Thoracic aorta (tissue), 2 donors: ENCODE measurements at regions not wholly inside any gene's neighbourhood (a gene's known extent, or its start where the extent isn't known, plus 50 kb on each side); places are given as distances from the start of the nearest gene placed in this dataset.

ENCODE experiments used
- ATAC-seq: fragments of 150-250 bp; one replicate; pipeline ENCODE4 v1.8.0; 2017; ENCODE audit warnings: low read depth; ENCODE audit not compliant: insufficient number of reproducible peaks, low FRiP score
- DNase-seq: peaks from one replicate; pipeline ENCODE4 v3.0.0-alpha.2; 2020; ENCODE audit warnings: low spot score
- H3K27ac ChIP-seq, 2 donors: fragments of 200-600 bp; sonication (generic); 1 replicate in 1 of 2; 2 replicates in 1 of 2; pipeline ENCODE4 v1.5.1; 2016; ENCODE audit warnings: mild to moderate bottlenecking in 2 of 2, moderate library complexity in 2 of 2
- H3K27me3 ChIP-seq: fragments of 200-600 bp; sonication (generic); replicated peaks from 2 replicates; pipeline ENCODE4 v1.6.0; 2016; ENCODE audit warnings: mild to moderate bottlenecking; ENCODE audit not compliant: insufficient read depth
- H3K36me3 ChIP-seq: fragments of 200-600 bp; sonication (generic); one replicate; pipeline ENCODE4 v1.5.1; 2016
- H3K4me1 ChIP-seq, 2 donors: fragments of 200-600 bp; sonication (generic); 1 replicate in 1 of 2; 2 replicates in 1 of 2; pipeline versions ENCODE4 v1.5.1 to v1.6.0; 2016; ENCODE audit warnings: low read depth in 2 of 2, mild to moderate bottlenecking in 1 of 2; ENCODE audit not compliant: control insufficient read depth in 1 of 2
- H3K4me3 ChIP-seq: fragments of 200-600 bp; sonication (generic); 2 replicates; pipeline ENCODE4 v1.5.1; 2016; ENCODE audit warnings: mild to moderate bottlenecking
- H3K9me3 ChIP-seq: fragments of 200-600 bp; sonication (generic); 2 replicates; pipeline ENCODE4 v1.5.1; 2016
- CTCF ChIP-seq: fragments of 200-600 bp; sonication (generic); IDR thresholded peaks from one replicate; pipeline ENCODE4 v1.5.1; 2019; ENCODE audit warnings: antibody characterized with exemption

- no peak for ATAC-seq
- Histone ChIP-seq H3K4me1 (no peaks in the 10 kb centered on the region), H3K27ac (no peak overlapping the region), H3K9me3 (no peaks in the 10 kb centered on the region), H3K27me3 (no peaks in the 10 kb centered on the region), H3K4me3 (no peak overlapping the region), H3K36me3 (no peaks in the 10 kb centered on the region)
- TF ChIP-seq CTCF, result no peak
- DNase-seq, result no peak
These were observed 1845.9 kb downstream of the MAT2B start for GRCh38 chr5:165351342-165351741.

GRCh38 chr5:165360366-165360765 lies 1854.9 kb downstream of the MAT2B start:
- no peaks in the 10 kb centered on the region for H3K36me3 ChIP-seq
- no peak for DNase-seq
- no peak overlapping the region for H3K4me3 ChIP-seq
- H3K4me1 ChIP-seq, result no peaks in the 10 kb centered on the region
- no peak for TF ChIP-seq CTCF
- no peaks in the 10 kb centered on the region for H3K27me3 ChIP-seq
- H3K9me3 ChIP-seq, result no peaks in the 10 kb centered on the region
- ATAC-seq, result no peak
- H3K27ac ChIP-seq, result no peak overlapping the region

GRCh38 chr5:165360784-165361542 lies 1855.5 kb downstream of the MAT2B start:
- H3K27me3 ChIP-seq, result no peaks in the 10 kb centered on the region
- TF ChIP-seq CTCF, result no peak
- no peaks in the 10 kb centered on the region for H3K4me1 ChIP-seq
- no peak for ATAC-seq
- no peaks in the 10 kb centered on the region for H3K9me3 ChIP-seq
- no peaks in the 10 kb centered on the region for H3K36me3 ChIP-seq
- H3K27ac ChIP-seq, result no peak overlapping the region
- DNase-seq, result no peak
- no peak overlapping the region for H3K4me3 ChIP-seq

- Histone ChIP-seq H3K9me3 (no peaks in the 10 kb centered on the region), H3K4me3 (no peak overlapping the region), H3K36me3 (no peaks in the 10 kb centered on the region), H3K27ac (no peak overlapping the region), H3K27me3 (no peaks in the 10 kb centered on the region), H3K4me1 (no peaks in the 10 kb centered on the region)
- TF ChIP-seq CTCF, result no peak
- DNase-seq (no peak), ATAC-seq (no peak)
These were observed 1864.8 kb downstream of the MAT2B start for GRCh38 chr5:165370233-165370632.

GRCh38 chr5:165370794-165371193 lies 1865.4 kb downstream of the MAT2B start:
- DNase-seq, result no peak

More at GRCh38 chr5:165370794-165371193, 1865.4 kb downstream of the MAT2B start:
- no peak for TF ChIP-seq CTCF
- Histone ChIP-seq H3K36me3 (no peaks in the 10 kb centered on the region), H3K27me3 (no peaks in the 10 kb centered on the region), H3K4me1 (no peaks in the 10 kb centered on the region), H3K4me3 (no peak overlapping the region), H3K9me3 (no peaks in the 10 kb centered on the region), H3K27ac (no peak overlapping the region)
- ATAC-seq, result no peak
